Endothelial cell (in vitro differentiated cells): ENCODE measurements at regions not wholly inside any gene's neighbourhood (a gene's known extent, or its start where the extent isn't known, plus 50 kb on each side); places are given as distances from the start of the nearest gene placed in this dataset.

Source experiments
- DNase-seq: peaks from one replicate; pipeline ENCODE4 v3.0.0; 2021; ENCODE audit warnings: low spot score
- H3K27ac Mint-ChIP-seq: one replicate; pipeline ENCODE4 v1.8.0; 2021; ENCODE audit warnings: mixed read lengths, inconsistent platforms; ENCODE audit not compliant: unreplicated experiment
- H3K27me3 Mint-ChIP-seq: one replicate; pipeline ENCODE4 v1.8.0; 2021; ENCODE audit warnings: mild to moderate bottlenecking, moderate library complexity, mixed read lengths, inconsistent platforms; ENCODE audit not compliant: unreplicated experiment
- H3K36me3 Mint-ChIP-seq: one replicate; pipeline ENCODE4 v1.8.0; 2021; ENCODE audit warnings: mild to moderate bottlenecking, low read depth, mixed read lengths, inconsistent platforms; ENCODE audit not compliant: unreplicated experiment
- H3K4me1 Mint-ChIP-seq: one replicate; pipeline ENCODE4 v1.8.0; 2021; ENCODE audit warnings: mild to moderate bottlenecking, mixed read lengths, inconsistent platforms; ENCODE audit not compliant: unreplicated experiment
- H3K4me3 Mint-ChIP-seq: one replicate; pipeline ENCODE4 v1.8.0; 2021; ENCODE audit warnings: mild to moderate bottlenecking, mixed read lengths, inconsistent platforms; ENCODE audit not compliant: unreplicated experiment
- H3K9me3 Mint-ChIP-seq: one replicate; pipeline ENCODE4 v1.8.0; 2021; ENCODE audit warnings: mixed read lengths, inconsistent platforms; ENCODE audit not compliant: unreplicated experiment
- TF ChIP-seq, protein P1 (sequence below): fragments of 200-600 bp; sonication (generic); IDR thresholded peaks from one replicate; pipeline ENCODE4 v1.5.0; 2021; ENCODE audit warnings: antibody characterized with exemption; ENCODE audit not compliant: unreplicated experiment

DNA sequence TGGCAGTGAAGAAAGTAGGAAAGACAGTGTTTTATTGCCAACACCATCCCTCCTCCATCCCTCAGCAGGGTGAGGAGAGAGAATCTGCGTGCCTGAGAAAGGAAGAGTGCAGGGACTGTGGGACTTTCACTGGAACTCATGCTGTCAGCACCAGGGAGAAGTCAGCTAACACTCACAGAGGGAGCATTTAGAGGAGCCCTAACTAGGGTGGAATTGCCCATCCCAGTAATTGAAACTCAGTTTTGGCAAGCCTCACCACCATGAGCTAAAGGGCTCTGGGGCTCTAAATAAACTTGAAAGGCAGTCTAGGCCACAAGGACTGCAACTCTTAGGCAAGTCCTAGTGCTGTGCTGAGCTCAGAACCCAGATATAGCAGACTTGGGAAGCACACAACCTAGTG lies 622.3 kb downstream of the SEMA5A start:
- Mint-ChIP-seq H3K9me3 (no peaks in the 10 kb centered on the region), H3K27ac (no peak overlapping the region), H3K36me3 (no peaks in the 10 kb centered on the region), H3K4me1 (no peaks in the 10 kb centered on the region), H3K4me3 (no peak overlapping the region), H3K27me3 (no peaks in the 10 kb centered on the region)
- TF ChIP-seq, protein P1, sequence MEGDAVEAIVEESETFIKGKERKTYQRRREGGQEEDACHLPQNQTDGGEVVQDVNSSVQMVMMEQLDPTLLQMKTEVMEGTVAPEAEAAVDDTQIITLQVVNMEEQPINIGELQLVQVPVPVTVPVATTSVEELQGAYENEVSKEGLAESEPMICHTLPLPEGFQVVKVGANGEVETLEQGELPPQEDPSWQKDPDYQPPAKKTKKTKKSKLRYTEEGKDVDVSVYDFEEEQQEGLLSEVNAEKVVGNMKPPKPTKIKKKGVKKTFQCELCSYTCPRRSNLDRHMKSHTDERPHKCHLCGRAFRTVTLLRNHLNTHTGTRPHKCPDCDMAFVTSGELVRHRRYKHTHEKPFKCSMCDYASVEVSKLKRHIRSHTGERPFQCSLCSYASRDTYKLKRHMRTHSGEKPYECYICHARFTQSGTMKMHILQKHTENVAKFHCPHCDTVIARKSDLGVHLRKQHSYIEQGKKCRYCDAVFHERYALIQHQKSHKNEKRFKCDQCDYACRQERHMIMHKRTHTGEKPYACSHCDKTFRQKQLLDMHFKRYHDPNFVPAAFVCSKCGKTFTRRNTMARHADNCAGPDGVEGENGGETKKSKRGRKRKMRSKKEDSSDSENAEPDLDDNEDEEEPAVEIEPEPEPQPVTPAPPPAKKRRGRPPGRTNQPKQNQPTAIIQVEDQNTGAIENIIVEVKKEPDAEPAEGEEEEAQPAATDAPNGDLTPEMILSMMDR, result no peak
- DNase-seq, result no peak

DNA sequence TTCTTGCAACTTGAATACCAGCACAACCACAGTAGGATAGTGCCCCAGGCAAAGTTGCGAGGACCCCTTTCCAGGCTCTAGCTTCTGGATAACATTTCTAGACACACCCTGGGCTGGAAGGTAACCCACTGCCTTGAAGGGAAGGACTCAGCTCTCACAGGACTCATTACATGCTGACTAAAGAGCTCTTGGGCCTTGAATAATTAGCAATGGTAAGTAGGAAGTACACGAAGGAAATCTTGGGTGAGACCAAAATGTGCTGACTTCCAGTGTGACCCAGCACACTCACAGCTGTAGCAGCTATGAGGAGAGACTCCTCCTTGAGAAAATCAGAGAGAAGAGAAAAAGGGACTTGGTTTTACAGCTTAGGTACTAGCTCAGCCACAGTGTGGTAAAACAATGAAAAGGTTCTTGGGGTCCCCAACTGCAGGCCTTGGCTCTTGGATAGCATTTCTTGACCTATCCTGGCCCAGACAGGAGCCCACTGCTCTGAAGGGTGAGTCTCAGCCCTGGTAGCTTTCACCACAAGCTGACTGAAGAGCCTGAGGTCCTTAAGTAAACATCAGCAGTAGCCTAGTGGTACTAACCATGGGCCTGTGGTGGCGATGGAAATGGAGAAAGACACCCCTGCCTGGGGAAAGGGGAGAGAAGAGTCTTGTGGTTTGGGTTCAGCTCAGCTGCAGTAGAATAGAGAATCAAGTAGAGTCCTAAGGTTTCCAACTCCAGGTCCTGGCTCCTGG lies 621.7 kb downstream of the SEMA5A start:
- no peak for DNase-seq
- Mint-ChIP-seq H3K27ac (no peak overlapping the region), H3K9me3 (no peaks in the 10 kb centered on the region), H3K4me1 (no peaks in the 10 kb centered on the region), H3K4me3 (no peak overlapping the region), H3K27me3 (no peaks in the 10 kb centered on the region), H3K36me3 (no peaks in the 10 kb centered on the region)
- TF ChIP-seq, protein P1, result no peak

DNA sequence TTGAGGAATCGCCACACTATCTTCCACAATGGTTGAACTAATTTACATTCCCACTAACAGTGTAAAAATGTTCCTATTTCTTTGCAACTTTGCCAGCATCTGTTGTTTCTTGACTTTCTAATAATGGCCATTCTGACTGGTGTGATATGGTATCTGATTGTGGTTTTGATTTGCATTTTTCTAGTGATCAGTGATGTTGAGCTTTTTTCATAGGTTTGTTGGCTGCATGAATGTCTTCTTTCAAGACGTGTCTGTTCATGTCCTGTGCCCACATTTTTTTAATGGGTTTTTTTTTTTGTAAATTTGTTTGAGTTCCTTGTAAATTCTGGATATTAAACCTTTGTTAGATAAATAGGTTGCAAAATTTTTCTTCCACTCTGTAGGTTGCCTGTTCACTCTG lies 615.9 kb downstream of the SEMA5A start:
- H3K27me3 Mint-ChIP-seq, result no peaks in the 10 kb centered on the region
- no peak for DNase-seq
- no peaks in the 10 kb centered on the region for H3K36me3 Mint-ChIP-seq
- TF ChIP-seq, protein P1, result no peak
- no peak overlapping the region for H3K4me3 Mint-ChIP-seq
- H3K27ac Mint-ChIP-seq, result no peak overlapping the region
- H3K9me3 Mint-ChIP-seq, result no peaks in the 10 kb centered on the region
- H3K4me1 Mint-ChIP-seq, result no peaks in the 10 kb centered on the region

DNA sequence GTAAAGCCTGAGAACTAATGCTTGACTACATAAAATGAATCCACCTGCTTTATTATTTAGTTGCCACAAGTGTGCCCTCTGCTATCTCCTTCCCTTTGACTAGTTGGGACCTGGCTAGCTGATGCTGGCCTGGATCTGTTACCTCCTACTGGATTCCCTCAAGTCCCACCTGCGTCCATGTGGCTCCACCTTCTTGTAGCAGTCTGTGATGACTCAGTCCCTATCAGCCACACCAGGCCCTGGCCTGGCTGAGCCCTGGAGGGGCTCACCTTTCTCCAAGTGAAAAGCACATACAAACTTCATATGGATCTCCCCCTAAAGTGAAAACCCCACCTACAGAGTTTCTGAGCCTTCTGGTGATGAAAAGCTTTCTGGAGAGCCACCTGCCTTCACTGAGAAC lies 611.4 kb downstream of the SEMA5A start:
- DNase-seq, result no peak
- no peak overlapping the region for H3K4me3 Mint-ChIP-seq
- H3K27ac Mint-ChIP-seq, result no peak overlapping the region
- no peaks in the 10 kb centered on the region for H3K27me3 Mint-ChIP-seq
- no peaks in the 10 kb centered on the region for H3K9me3 Mint-ChIP-seq
- H3K4me1 Mint-ChIP-seq, result no peaks in the 10 kb centered on the region
- TF ChIP-seq, protein P1, result no peak
- H3K36me3 Mint-ChIP-seq, result no peaks in the 10 kb centered on the region

DNA sequence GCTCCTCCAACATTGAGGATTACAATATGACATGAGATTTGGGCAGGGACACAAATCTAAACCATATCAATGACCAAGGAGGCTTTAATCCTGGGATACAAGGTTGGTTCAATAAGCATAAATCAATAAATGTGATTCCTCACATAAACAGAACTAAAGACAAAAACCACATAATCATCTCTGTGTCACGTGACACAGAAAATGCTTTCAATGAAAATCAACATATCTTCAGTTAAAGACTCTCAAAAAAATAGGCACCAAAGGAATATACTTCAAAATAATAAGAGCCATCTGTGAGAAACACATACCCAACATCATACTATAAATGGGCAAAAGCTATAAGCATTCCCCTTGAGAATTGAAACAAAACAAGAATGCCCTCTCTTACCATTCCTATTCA lies 604.9 kb downstream of the SEMA5A start:
- Mint-ChIP-seq H3K9me3 (no peaks in the 10 kb centered on the region), H3K36me3 (no peaks in the 10 kb centered on the region)

More for the DNA sequence above, 604.9 kb downstream of the SEMA5A start:
- Mint-ChIP-seq H3K4me1 (no peaks in the 10 kb centered on the region), H3K27me3 (no peaks in the 10 kb centered on the region), H3K4me3 (no peak overlapping the region), H3K27ac (no peak overlapping the region)
- TF ChIP-seq, protein P1, result no peak
- DNase-seq, result no peak
